Mesothelial cell of epicardium (in vitro differentiated cells): ENCODE measurements at regions not wholly inside any gene's neighbourhood (a gene's known extent, or its start where the extent isn't known, plus 50 kb on each side); places are given as distances from the start of the nearest gene placed in this dataset.

Source experiments
- DNase-seq, 2 experiments: peaks; one replicate each; pipeline ENCODE4 v3.0.0; 2021; ENCODE audit warnings: low spot score in 2 of 2; ENCODE audit not compliant: unreplicated experiment in 2 of 2
- H3K27ac Mint-ChIP-seq: 2 replicates; pipeline ENCODE4 v1.8.0; 2021; ENCODE audit warnings: mixed read lengths
- H3K27me3 Mint-ChIP-seq: 2 replicates; pipeline ENCODE4 v1.8.0; 2021; ENCODE audit warnings: low read depth, mixed read lengths
- H3K36me3 Mint-ChIP-seq: 2 replicates; pipeline ENCODE4 v1.8.0; 2021; ENCODE audit warnings: mixed read lengths
- H3K4me1 Mint-ChIP-seq: 2 replicates; pipeline ENCODE4 v1.8.0; 2021; ENCODE audit warnings: mixed read lengths
- H3K4me3 Mint-ChIP-seq: 2 replicates; pipeline ENCODE4 v1.8.0; 2021; ENCODE audit warnings: mild to moderate bottlenecking, moderate library complexity, mixed read lengths
- H3K9me3 Mint-ChIP-seq: 2 replicates; pipeline ENCODE4 v1.8.0; 2021; ENCODE audit warnings: mixed read lengths
- CTCF ChIP-seq: fragments of 200-600 bp; sonication (generic); IDR thresholded peaks from one replicate; pipeline ENCODE4 v1.5.0; 2021; ENCODE audit warnings: antibody characterized with exemption; ENCODE audit not compliant: unreplicated experiment

GRCh38 chr6:122116119-122116834 lies 283.2 kb upstream of the HSF2 start:
- Mint-ChIP-seq H3K4me1 (peaks cover 37% of the 10 kb centered on the region), H3K36me3 (peaks cover 3% of the 10 kb centered on the region), H3K4me3 (no peak overlapping the region), H3K27me3 (no peaks in the 10 kb centered on the region), H3K9me3 (peaks cover 15% of the 10 kb centered on the region), H3K27ac (no peak overlapping the region)
- no peak for DNase-seq
- no peak for TF ChIP-seq CTCF

- peaks cover 43% of the 10 kb centered on the region for H3K4me1 Mint-ChIP-seq
- TF ChIP-seq CTCF, result no peak
- H3K27me3 Mint-ChIP-seq, result no peaks in the 10 kb centered on the region
- DNase-seq, result no peak
- peaks cover 15% of the 10 kb centered on the region for H3K9me3 Mint-ChIP-seq
- peaks cover 3% of the 10 kb centered on the region for H3K36me3 Mint-ChIP-seq
- H3K4me3 Mint-ChIP-seq, result no peak overlapping the region
- peak overlapping the region; percentile 40 for H3K27ac Mint-ChIP-seq
Measured at GRCh38 chr6:122116835-122117627, 282.4 kb upstream of the HSF2 start.

- no peak overlapping the region for H3K4me3 Mint-ChIP-seq
- H3K4me1 Mint-ChIP-seq, result peaks cover 54% of the 10 kb centered on the region
- peaks cover 3% of the 10 kb centered on the region for H3K36me3 Mint-ChIP-seq
- no peak for TF ChIP-seq CTCF
- H3K9me3 Mint-ChIP-seq, result peaks cover 13% of the 10 kb centered on the region
- no peak for DNase-seq
- no peak overlapping the region for H3K27ac Mint-ChIP-seq
- no peaks in the 10 kb centered on the region for H3K27me3 Mint-ChIP-seq
Measured at GRCh38 chr6:122118945-122119506, 280.4 kb upstream of the HSF2 start.

- no peak overlapping the region for H3K4me3 Mint-ChIP-seq
- peaks cover 17% of the 10 kb centered on the region for H3K9me3 Mint-ChIP-seq
- peak overlapping the region; percentile 96 for H3K27ac Mint-ChIP-seq
- TF ChIP-seq CTCF, result no peak
- no peak for DNase-seq
- no peaks in the 10 kb centered on the region for H3K27me3 Mint-ChIP-seq
- H3K36me3 Mint-ChIP-seq, result peaks cover 2% of the 10 kb centered on the region
- H3K4me1 Mint-ChIP-seq, result peaks cover 39% of the 10 kb centered on the region
Measured at GRCh38 chr6:122122202-122122601, 277.2 kb upstream of the HSF2 start.

- Mint-ChIP-seq H3K9me3 (peaks cover 21% of the 10 kb centered on the region), H3K27ac (peak overlapping the region; percentile 96), H3K4me1 (peaks cover 35% of the 10 kb centered on the region), H3K36me3 (peaks cover 2% of the 10 kb centered on the region), H3K27me3 (no peaks in the 10 kb centered on the region), H3K4me3 (no peak overlapping the region)
- TF ChIP-seq CTCF, result no peak
- no peak for DNase-seq
Measured at GRCh38 chr6:122122686-122123085, 276.8 kb upstream of the HSF2 start.
